Fibroblast of skin of left biceps (primary cell): ENCODE measurements at regions not wholly inside any gene's neighbourhood (a gene's known extent, or its start where the extent isn't known, plus 50 kb on each side); places are given as distances from the start of the nearest gene placed in this dataset.

Experiments used
- DNase-seq, 2 experiments: peaks; one replicate each; pipeline ENCODE4 v3.0.0-alpha.2; 2013; ENCODE audit warnings: low read depth in 2 of 2

- no peak for DNase-seq
Observed at GRCh38 chr9:107883496-107884124, 394.0 kb upstream of the KLF4 start.

DNA sequence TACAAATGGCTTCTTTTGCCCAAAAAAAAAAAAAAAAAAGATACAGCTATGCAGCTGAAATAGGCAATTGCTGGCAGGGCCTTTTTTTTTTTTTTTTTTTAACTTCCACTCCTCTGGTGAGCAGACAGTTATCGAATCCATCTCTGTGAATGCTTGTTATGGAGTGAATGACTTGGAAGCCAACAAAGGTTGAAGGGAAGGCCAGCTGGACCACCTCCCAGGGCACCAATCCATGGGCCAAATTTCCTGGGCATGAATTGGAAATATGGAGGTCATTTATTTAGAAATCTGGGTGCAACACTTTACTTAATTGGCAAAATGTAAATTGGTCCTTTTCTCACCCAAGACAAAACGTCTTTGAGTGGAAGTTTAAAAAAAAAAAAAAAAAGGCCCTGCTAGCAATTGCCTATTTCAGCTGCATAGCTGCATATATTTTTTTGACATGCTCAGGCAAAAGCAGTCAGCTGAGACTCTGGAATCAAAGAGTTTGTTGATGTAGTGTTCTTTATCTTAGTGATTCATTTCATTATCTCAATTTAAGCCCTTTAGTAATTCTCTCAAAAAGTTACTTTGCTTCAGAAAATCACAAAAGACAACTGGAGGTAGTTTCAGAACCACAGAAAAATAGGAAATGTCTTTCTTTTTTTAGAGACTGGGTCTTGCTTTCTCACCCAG is 392.2 kb upstream of the KLF4 start:
- DNase-seq: no peak

- DNase-seq: no peak
Observed at GRCh38 chr9:107878462-107878861, 388.9 kb upstream of the KLF4 start.

- no peak for DNase-seq
Observed at GRCh38 chr9:107875571-107875980, 386.0 kb upstream of the KLF4 start.

GRCh38 chr9:107874591-107875369 is 385.2 kb upstream of the KLF4 start:
- DNase-seq: no peak

- no peak for DNase-seq
Observed at GRCh38 chr9:107874137-107874536, 384.6 kb upstream of the KLF4 start.

- DNase-seq: no peak
Observed at GRCh38 chr9:107872457-107873192, 383.1 kb upstream of the KLF4 start.

DNA sequence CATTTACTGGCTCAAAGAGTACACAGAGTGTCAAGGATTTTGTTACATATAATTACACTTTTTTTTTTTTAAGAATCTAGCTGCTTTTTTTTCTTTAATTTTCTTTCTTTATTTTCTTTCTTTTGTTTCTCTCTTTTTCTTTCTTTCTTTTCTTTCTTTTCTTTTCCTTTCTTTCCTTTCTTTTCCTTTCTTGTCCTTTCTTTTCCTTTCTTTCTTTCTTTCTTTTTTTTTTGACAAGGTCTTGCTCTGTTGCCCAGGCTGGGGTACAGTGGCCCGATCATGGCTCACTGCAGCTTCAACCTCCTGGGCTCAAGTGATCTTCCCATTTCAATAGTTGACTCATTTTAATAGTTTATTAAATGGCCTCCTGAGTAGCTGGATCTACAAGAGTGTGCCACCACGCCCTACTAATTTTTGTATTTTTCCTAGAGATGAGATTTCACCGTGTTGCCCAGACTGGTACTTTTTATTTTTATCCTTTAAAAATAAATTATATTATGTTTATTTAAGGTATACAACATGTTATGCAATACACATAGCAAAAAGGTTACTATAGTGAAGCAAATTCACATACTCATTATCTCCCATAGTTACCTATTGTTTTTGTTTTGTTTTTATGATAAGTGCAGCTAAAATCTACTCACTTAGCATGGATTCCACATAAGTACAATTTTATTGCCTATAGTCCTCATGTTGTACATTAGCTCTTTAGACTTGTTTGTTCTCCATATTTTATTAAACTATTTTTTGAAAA is 381.5 kb upstream of the KLF4 start:
- DNase-seq: no peak

DNA sequence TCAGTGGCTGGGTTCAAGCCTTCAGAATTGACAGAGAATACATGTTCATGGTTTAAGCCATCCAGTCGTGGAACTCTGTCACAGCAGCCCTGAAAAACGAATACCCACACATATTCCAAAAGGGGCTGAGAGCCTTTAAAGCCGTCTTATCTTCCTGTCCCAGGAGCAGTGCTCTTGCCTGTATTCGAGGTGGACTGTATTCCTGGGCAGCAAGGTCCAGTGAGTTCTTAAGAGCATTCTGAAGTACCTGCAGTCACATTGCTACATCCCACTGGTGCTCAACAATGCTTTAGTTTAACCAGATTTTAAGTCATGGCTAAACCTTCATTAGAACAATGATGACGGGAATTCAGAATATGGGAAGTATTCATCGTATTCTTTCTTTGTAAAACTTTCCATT is 380.7 kb upstream of the KLF4 start:
- DNase-seq: no peak

GRCh38 chr9:107869111-107869510 is 379.5 kb upstream of the KLF4 start:
- DNase-seq: no peak

DNA sequence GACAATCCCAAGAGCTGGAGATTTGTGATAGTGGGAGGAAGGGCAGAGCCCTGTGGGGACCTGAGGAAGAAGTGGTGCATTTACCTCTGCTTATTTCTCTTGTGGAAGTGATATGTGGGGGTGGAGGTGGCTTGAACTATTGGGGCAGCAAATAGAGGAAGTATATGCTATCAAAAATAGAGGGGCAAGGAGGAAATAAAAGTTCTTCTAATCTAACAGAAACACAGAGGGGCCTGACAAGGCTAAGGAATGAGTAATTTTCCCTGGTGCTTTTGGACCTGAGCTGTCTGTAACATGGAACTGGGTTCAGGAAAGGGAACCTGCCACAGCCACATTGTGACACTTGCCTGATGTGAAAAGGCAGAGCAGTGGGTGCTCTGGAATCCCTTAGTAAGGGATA is 378.6 kb upstream of the KLF4 start:
- no peak for DNase-seq

- DNase-seq: no peak
Observed at GRCh38 chr9:107867738-107868137, 378.2 kb upstream of the KLF4 start.

- peak; percentile 19 to 23 for DNase-seq
Observed at GRCh38 chr9:107866711-107867311, 377.2 kb upstream of the KLF4 start.

GRCh38 chr9:107863396-107863795 is 373.8 kb upstream of the KLF4 start:
- no peak for DNase-seq

DNA sequence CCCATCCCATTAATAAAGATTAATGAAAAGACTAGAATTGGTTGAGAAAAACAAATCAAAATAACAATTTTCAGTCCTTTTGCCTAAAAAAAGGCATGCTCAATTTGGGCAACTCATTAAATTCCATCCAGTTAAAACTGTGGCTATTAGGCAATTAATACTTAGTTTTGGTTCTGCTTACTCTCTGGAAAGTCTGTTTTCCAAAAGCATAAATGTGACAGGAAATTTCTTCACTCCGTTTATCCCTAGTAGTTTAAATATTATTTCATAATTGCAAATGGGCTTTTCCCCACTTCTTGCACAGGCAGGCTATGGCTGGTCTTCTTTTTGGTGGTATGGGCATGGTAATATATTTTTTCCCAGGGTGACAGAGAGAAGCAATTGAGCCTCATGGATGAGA is 373.3 kb upstream of the KLF4 start:
- DNase-seq: no peak

DNA sequence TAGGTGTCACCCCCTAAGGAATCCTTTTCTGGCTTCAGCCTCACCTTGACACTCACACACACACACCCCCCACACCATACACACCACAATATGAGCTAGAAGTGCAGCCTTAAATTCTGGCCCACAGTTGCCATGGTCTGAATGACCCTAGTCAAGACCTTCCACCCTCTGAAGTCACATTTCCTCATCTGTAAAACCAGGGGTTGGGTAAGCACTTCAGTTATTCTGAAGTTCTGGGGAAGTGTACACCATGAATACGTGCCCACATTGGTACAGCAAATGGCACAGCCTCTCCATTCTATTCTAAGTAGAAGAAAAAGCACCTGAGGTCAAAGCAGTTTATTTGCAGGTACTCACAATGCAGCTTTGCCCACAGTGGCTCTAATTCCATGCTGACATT is 372.8 kb upstream of the KLF4 start:
- DNase-seq: no peak

GRCh38 chr9:107861075-107861474 is 371.5 kb upstream of the KLF4 start:
- no peak for DNase-seq

DNA sequence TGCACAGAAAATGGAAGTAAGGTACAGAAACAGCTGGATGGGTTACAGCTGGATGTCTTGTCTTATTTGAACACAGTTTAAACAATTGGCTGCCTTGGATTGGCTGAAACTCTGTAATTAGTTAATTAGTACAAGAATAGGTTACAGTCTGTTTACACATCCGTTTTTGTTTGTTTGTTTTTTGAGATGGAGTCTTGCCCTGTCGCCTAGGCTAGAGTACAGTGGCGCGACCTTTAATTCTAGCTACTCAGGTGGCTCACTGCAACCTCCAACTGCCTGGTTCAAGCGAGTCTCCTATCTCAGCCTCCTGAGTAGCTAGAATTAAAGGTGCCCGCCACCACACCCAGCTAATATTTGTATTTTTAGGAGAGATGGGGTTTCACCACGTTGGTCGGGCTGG is 368.7 kb upstream of the KLF4 start:
- no peak for DNase-seq

DNA sequence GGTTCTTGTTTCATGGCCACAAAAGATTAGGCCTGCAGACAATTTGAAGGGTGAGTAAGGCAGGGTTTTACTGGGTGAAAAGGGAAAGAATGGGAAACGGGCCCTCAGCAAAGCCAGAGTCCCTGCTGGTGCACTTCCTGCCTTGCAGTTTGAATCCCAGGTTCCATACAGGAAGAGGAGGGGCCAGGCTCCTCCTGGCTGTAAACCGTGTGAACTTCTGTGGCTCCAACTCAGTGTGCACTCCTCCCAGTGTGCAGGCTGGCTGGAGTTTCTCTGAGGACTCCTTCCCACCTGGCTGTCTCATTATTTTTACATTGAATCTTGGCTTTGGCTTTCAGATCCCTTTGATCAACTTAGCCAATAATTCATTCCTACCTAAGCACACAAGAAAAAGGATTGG is 367.1 kb upstream of the KLF4 start:
- DNase-seq: no peak

GRCh38 chr9:107855164-107855563 is 365.6 kb upstream of the KLF4 start:
- DNase-seq: no peak

- DNase-seq: no peak
Observed at GRCh38 chr9:107853461-107853860, 363.9 kb upstream of the KLF4 start.
